Osteoblast (primary cell): ENCODE measurements at regions not wholly inside any gene's neighbourhood (a gene's known extent, or its start where the extent isn't known, plus 50 kb on each side); places are given as distances from the start of the nearest gene placed in this dataset.

Experiments
- DNase-seq: peaks from one replicate; pipeline ENCODE4 v3.0.0; 2011; ENCODE audit warnings: low spot score, mixed read lengths; ENCODE audit not compliant: insufficient read length; ENCODE audit errors: missing footprints
- H2AFZ ChIP-seq: 2 replicates; pipeline ENCODE4 v1.6.0; 2011; ENCODE audit warnings: mild to moderate bottlenecking, low read length
- H3K27ac ChIP-seq: 2 replicates; pipeline ENCODE4 v1.5.1; 2011; ENCODE audit warnings: mild to moderate bottlenecking, low read depth, low read length, moderate library complexity
- H3K27me3 ChIP-seq: 2 replicates; pipeline ENCODE4 v1.6.0; 2012; ENCODE audit warnings: mild to moderate bottlenecking, control low read depth, inconsistent platforms, low read length, moderate library complexity; ENCODE audit not compliant: insufficient read depth
- H3K36me3 ChIP-seq: 2 replicates; pipeline ENCODE4 v1.5.1; 2011; ENCODE audit warnings: mild to moderate bottlenecking, low read length, control low read depth, moderate library complexity; ENCODE audit not compliant: insufficient read depth
- H3K4me1 ChIP-seq: 2 replicates; pipeline ENCODE4 v1.5.1; 2011; ENCODE audit warnings: mild to moderate bottlenecking, low read length, control low read depth, moderate library complexity; ENCODE audit not compliant: insufficient read depth
- H3K4me2 ChIP-seq: 2 replicates; pipeline ENCODE4 v1.6.0; 2011; ENCODE audit warnings: mild to moderate bottlenecking, low read length; ENCODE audit not compliant: insufficient read depth
- H3K4me3 ChIP-seq: fragments of 200-600 bp; sonication (generic); 3 replicates; pipeline ENCODE4 v1.5.1; 2012; ENCODE audit warnings: mild to moderate bottlenecking, low read length, inconsistent platforms; ENCODE audit not compliant: insufficient read depth
- H3K79me2 ChIP-seq: 2 replicates; pipeline ENCODE4 v1.6.0; 2012; ENCODE audit warnings: mild to moderate bottlenecking, low read length, control low read depth, inconsistent platforms; ENCODE audit not compliant: insufficient read depth
- H3K9me3 ChIP-seq: 2 replicates; pipeline ENCODE4 v1.5.1; 2011; ENCODE audit warnings: low read depth, low read length, control low read depth
- H4K20me1 ChIP-seq: 2 replicates; pipeline ENCODE4 v1.6.0; 2012; ENCODE audit warnings: mild to moderate bottlenecking, low read length, control low read depth; ENCODE audit not compliant: insufficient read depth
- CTCF ChIP-seq: IDR thresholded peaks from 2 replicates; pipeline ENCODE4 v1.5.1; 2011; ENCODE audit warnings: mild to moderate bottlenecking, low read depth, low read length, moderate library complexity; ENCODE audit errors: extremely low read depth

GRCh38 chr4:36582198-36582597, 300.8 kb downstream of the DTHD1 start:
- Histone ChIP-seq H3K36me3 (no peaks in the 10 kb centered on the region), H3K79me2 (no peaks in the 10 kb centered on the region), H3K27ac (no peak overlapping the region)

GRCh38 chr4:36587909-36588472, 306.6 kb downstream of the DTHD1 start:
- no peaks in the 10 kb centered on the region for H3K4me1 ChIP-seq
- H3K4me2 ChIP-seq, result no peak overlapping the region
- no peaks in the 10 kb centered on the region for H3K9me3 ChIP-seq
- H3K27ac ChIP-seq, result no peak overlapping the region
- no peak for TF ChIP-seq CTCF
- no peak overlapping the region for H3K4me3 ChIP-seq
- no peaks in the 10 kb centered on the region for H3K79me2 ChIP-seq
- H3K27me3 ChIP-seq, result no peaks in the 10 kb centered on the region
- DNase-seq, result no peak
- H2AFZ ChIP-seq, result no peak overlapping the region
- H3K36me3 ChIP-seq, result no peaks in the 10 kb centered on the region
- H4K20me1 ChIP-seq, result no peaks in the 10 kb centered on the region

More at GRCh38 chr4:36582198-36582597, 300.8 kb downstream of the DTHD1 start:
- DNase-seq, result no peak
- Histone ChIP-seq H3K9me3 (no peaks in the 10 kb centered on the region), H3K4me3 (no peak overlapping the region), H2AFZ (no peak overlapping the region), H4K20me1 (no peaks in the 10 kb centered on the region), H3K27me3 (no peaks in the 10 kb centered on the region), H3K4me1 (no peaks in the 10 kb centered on the region), H3K4me2 (no peak overlapping the region)
- no peak for TF ChIP-seq CTCF

GRCh38 chr4:36590343-36590742, 308.9 kb downstream of the DTHD1 start:
- Histone ChIP-seq H3K4me3 (no peak overlapping the region), H4K20me1 (no peaks in the 10 kb centered on the region), H3K9me3 (peaks cover 2% of the 10 kb centered on the region), H3K36me3 (no peaks in the 10 kb centered on the region), H3K4me2 (no peak overlapping the region), H3K4me1 (no peaks in the 10 kb centered on the region), H3K27ac (no peak overlapping the region), H3K79me2 (no peaks in the 10 kb centered on the region), H2AFZ (no peak overlapping the region), H3K27me3 (no peaks in the 10 kb centered on the region)
- no peak for TF ChIP-seq CTCF
- DNase-seq, result no peak

- Histone ChIP-seq H3K27ac (no peak overlapping the region), H3K27me3 (no peaks in the 10 kb centered on the region), H3K4me3 (no peak overlapping the region), H3K79me2 (no peaks in the 10 kb centered on the region), H3K36me3 (no peaks in the 10 kb centered on the region), H3K4me2 (no peak overlapping the region), H3K9me3 (peaks cover 3% of the 10 kb centered on the region), H4K20me1 (no peaks in the 10 kb centered on the region), H2AFZ (no peak overlapping the region), H3K4me1 (no peaks in the 10 kb centered on the region)
- TF ChIP-seq CTCF, result no peak
- DNase-seq, result no peak
These were observed 320.6 kb downstream of the DTHD1 start for GRCh38 chr4:36601864-36602495.
